ENCODE measurements at regions not wholly inside any gene's neighbourhood (a gene's known extent, or its start where the extent isn't known, plus 50 kb on each side); places are given as distances from the start of the nearest gene placed in this dataset.
A peak's percentile ranks its signal among the peaks of the same experiment; 100 is the strongest.

- DNase-seq (ENCODE audit: low read depth, low spot score), result no peak
Measured at GRCh38 chr10:88059190-88059589, 195.8 kb downstream of the PTEN start.

GRCh38 chr10:88060762-88061161 is 197.3 kb downstream of the PTEN start:
- no peak for DNase-seq (ENCODE audit: low read depth, low spot score)

GRCh38 chr10:88062385-88062784 is 199.0 kb downstream of the PTEN start:
- peak; percentile 60 for DNase-seq (ENCODE audit: low read depth, low spot score)

GRCh38 chr10:88062798-88063472 is 199.5 kb downstream of the PTEN start:
- DNase-seq (ENCODE audit: low read depth, low spot score), result no peak

GRCh38 chr10:88063861-88064557 is 200.6 kb downstream of the PTEN start:
- no peak for DNase-seq (ENCODE audit: low read depth, low spot score)

- DNase-seq (ENCODE audit: low read depth, low spot score), result no peak
Measured at GRCh38 chr10:88064608-88065382, 201.4 kb downstream of the PTEN start.

GRCh38 chr10:88065383-88066049 is 202.1 kb downstream of the PTEN start:
- no peak for DNase-seq (ENCODE audit: low read depth, low spot score)

- no peak for DNase-seq (ENCODE audit: low read depth, low spot score)
Measured at GRCh38 chr10:88066319-88066718, 202.9 kb downstream of the PTEN start.

GRCh38 chr10:88066876-88067275 is 203.5 kb downstream of the PTEN start:
- DNase-seq (ENCODE audit: low read depth, low spot score), result no peak

- DNase-seq (ENCODE audit: low read depth, low spot score), result no peak
Measured at GRCh38 chr10:88067737-88068136, 204.3 kb downstream of the PTEN start.

- DNase-seq (ENCODE audit: low read depth, low spot score), result no peak
Measured at GRCh38 chr10:88069338-88069737, 205.9 kb downstream of the PTEN start.

GRCh38 chr10:88070080-88070880 is 206.9 kb downstream of the PTEN start:
- no peak for DNase-seq (ENCODE audit: low read depth, low spot score)

GRCh38 chr10:88071879-88072278 is 208.5 kb downstream of the PTEN start:
- DNase-seq (ENCODE audit: low read depth, low spot score), result no peak

- DNase-seq (ENCODE audit: low read depth, low spot score), result no peak
Measured at GRCh38 chr10:88073682-88074081, 210.3 kb downstream of the PTEN start.

GRCh38 chr10:88074971-88075370 is 211.5 kb downstream of the PTEN start:
- DNase-seq (ENCODE audit: low read depth, low spot score), result no peak

- DNase-seq (ENCODE audit: low read depth, low spot score), result no peak
Measured at GRCh38 chr10:88076027-88076880, 212.8 kb downstream of the PTEN start.

- no peak for DNase-seq (ENCODE audit: low read depth, low spot score)
Measured at GRCh38 chr10:88077977-88078376, 214.6 kb downstream of the PTEN start.

- no peak for DNase-seq (ENCODE audit: low read depth, low spot score)
Measured at GRCh38 chr10:88080213-88080612, 216.8 kb downstream of the PTEN start.

- no peak for DNase-seq (ENCODE audit: low read depth, low spot score)
Measured at GRCh38 chr10:88081457-88082054, 218.1 kb downstream of the PTEN start.

GRCh38 chr10:88082391-88082790 is 219.0 kb downstream of the PTEN start:
- DNase-seq (ENCODE audit: low read depth, low spot score), result no peak

Measured in brain pericyte (primary cell).